VCaP (cell line): ENCODE measurements at regions not wholly inside any gene's neighbourhood (a gene's known extent, or its start where the extent isn't known, plus 50 kb on each side); places are given as distances from the start of the nearest gene placed in this dataset.

ENCODE experiments used
- H3K27ac ChIP-seq: fragments of 450-650 bp; 2 replicates; pipeline ENCODE4 v1.5.1; 2017
- TF ChIP-seq, protein P1 (sequence below): fragments of 450-650 bp; conservative IDR thresholded peaks from 2 replicates; pipeline ENCODE4 v1.5.1; 2017; ENCODE audit warnings: mild to moderate bottlenecking, moderate library complexity

DNA sequence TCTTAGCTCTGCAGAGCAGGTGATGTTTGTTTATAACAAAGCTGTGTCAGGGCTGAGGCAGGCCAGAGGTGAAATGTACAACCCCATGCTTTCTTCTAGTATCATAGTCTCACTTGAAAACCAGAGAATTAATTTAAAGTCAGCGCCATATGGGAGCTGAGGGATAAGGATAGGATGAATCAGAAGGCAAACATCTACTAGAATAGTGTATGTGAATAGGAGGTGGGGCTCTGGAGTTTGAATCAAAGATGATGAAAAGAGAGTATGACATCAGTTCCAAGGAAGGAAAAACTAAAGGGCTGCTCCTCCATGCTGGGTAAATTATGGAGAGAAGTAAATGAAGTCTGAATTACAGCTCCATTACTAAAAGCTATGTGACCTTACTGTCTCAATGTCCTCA is 441.5 kb downstream of the RASEF start:
- TF ChIP-seq, protein P1, sequence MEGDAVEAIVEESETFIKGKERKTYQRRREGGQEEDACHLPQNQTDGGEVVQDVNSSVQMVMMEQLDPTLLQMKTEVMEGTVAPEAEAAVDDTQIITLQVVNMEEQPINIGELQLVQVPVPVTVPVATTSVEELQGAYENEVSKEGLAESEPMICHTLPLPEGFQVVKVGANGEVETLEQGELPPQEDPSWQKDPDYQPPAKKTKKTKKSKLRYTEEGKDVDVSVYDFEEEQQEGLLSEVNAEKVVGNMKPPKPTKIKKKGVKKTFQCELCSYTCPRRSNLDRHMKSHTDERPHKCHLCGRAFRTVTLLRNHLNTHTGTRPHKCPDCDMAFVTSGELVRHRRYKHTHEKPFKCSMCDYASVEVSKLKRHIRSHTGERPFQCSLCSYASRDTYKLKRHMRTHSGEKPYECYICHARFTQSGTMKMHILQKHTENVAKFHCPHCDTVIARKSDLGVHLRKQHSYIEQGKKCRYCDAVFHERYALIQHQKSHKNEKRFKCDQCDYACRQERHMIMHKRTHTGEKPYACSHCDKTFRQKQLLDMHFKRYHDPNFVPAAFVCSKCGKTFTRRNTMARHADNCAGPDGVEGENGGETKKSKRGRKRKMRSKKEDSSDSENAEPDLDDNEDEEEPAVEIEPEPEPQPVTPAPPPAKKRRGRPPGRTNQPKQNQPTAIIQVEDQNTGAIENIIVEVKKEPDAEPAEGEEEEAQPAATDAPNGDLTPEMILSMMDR: no peak
- H3K27ac ChIP-seq: no peak overlapping the region

DNA sequence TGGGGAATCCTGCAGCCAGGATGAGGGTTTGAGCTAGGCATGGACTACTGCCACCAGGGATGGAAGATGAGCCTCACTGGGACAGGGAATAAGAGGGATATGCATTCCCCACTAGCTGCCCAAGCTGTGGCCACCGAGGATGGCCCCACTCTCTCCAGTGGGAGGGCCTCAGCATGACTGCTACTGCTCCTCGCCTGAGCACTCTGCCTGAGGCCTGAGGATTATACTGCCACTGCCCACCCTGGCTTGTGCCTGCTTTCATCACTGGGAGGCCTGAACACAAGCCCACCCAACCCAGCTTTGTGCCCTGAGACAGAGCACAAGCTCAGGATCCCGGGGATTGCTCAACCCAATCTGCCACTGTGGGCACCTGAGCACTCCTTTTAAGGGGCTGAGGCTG is 425.6 kb downstream of the RASEF start:
- H3K27ac ChIP-seq: no peak overlapping the region
- TF ChIP-seq, protein P1: no peak

DNA sequence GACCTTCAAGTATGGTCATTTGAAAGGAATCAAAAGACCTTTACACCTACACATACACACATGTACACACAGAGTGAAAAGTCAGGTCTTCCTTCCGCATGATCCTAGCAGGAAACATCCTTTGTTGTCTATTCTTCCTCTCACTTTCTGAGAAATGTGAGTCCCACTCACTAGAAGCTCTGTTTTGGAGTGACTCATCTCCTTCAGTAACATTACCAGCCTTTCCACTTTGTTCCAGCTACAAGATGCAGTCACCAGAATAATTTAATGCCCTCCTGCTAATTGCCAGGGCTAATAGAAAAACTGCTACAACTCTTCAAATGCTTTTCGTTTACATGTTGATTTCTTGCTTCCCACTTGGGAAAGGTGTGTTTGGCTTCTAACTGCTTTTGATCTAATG is 417.3 kb downstream of the RASEF start:
- H3K27ac ChIP-seq: no peak overlapping the region
- TF ChIP-seq, protein P1: no peak

DNA sequence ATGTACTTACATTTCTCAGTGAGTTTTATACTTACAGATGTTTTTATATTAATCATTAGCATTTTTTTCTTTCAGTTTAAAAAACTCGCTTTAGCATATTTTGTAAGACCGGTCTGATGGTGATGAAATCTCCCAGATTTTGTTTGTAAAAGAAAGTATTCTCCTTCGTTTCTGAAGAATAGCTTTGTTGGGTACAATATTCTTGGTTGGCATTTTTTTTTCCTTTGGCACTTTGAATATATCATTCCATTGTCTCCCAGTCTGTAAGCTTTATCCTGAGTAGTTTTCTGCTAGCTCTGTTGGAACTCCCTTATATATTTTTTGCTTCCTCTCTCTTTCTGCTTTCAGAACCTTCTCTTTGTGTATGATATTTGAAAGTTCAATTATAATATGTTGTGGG is 412.6 kb downstream of the RASEF start:
- no peak overlapping the region for H3K27ac ChIP-seq
- TF ChIP-seq, protein P1: no peak

DNA sequence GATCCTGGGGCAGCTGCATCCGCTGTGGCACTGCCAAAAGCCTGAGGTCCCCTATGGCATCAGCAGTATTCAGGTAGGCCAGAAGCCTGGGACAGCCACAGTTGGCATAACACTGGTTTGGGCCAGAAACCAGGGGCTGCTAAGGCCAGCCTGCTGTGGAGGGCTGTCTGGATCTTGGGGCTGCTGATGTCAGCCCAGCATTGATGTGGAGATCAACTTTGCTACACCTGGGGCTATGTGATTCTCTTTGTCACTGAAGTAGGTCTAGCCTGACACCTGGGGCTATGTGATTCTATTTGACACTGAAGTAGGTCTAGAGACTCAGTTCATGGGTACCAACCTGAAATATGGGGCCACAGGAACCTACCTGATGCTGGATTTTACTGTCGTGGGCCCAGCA is 411.5 kb downstream of the RASEF start:
- no peak overlapping the region for H3K27ac ChIP-seq
- TF ChIP-seq, protein P1: no peak

DNA sequence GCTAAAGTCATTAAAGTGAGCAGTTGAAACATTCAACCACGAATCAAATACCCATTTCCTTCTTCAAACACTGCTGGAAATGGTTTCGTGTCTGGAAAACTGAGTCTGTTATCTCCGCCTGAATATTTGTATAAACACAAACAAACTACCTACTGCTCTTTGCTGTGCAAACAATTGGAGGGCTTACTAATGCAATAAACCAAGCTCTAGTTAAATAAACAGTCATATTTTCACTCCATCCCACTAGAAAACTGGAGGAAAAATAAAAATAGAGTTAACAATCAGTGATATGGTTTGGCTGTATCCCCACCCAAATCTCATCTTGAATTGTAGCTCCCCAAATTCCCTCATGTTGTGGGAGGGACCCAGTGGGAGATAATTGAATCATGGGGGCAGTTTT is 397.6 kb downstream of the RASEF start:
- H3K27ac ChIP-seq: no peak overlapping the region
- TF ChIP-seq, protein P1: no peak

DNA sequence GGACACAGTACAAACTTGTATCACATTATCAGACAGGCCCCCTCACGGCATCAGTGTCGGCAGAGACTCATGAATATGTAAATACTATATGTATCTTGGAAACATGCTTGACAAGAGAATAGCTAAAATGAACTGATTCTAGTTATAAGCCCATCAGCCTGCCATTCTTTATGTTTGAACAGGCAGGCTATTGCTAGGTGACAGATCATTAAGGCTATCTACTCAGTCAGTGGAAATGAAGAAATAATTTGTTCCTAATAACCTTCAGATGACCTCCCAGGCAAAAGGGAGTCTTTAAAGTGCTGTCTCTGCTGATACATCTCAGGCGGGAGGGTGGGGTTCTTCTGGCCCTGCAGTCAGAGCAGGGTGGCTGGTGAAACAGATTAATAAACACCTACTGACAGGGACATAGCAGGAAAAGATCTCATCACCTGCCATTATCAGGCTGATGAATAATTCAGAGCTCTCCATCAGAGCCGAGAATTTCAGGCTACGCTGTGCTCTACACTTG is 394.2 kb downstream of the RASEF start:
- TF ChIP-seq, protein P1: no peak
- H3K27ac ChIP-seq: no peak overlapping the region
